Liver (tissue), 8 donors: ENCODE measurements at regions not wholly inside any gene's neighbourhood (a gene's known extent, or its start where the extent isn't known, plus 50 kb on each side); places are given as distances from the start of the nearest gene placed in this dataset.

Source experiments
- DNase-seq: peaks from one replicate; pipeline ENCODE4 v3.0.0-alpha.2; 2017; ENCODE audit warnings: low spot score
- H3K27ac ChIP-seq, 2 donors: one replicate each; pipeline ENCODE4 v1.7.0; 2013; ENCODE audit warnings: inconsistent platforms in 2 of 2, low read length in 2 of 2, control low read depth in 1 of 2, low read depth in 1 of 2, mild to moderate bottlenecking in 1 of 2
- H3K27me3 ChIP-seq, 4 donors: one replicate each; pipeline versions ENCODE4 v1.6.1 to v1.7.0; 2013; ENCODE audit warnings: low read length in 3 of 4, inconsistent platforms in 1 of 4, mild to moderate bottlenecking in 1 of 4, moderate library complexity in 1 of 4; ENCODE audit not compliant: control insufficient read depth in 4 of 4, insufficient read depth in 4 of 4
- H3K36me3 ChIP-seq, 4 donors: one replicate each; pipeline versions ENCODE4 v1.6.1 to v1.7.0; 2013; ENCODE audit warnings: low read length in 3 of 4, mild to moderate bottlenecking in 3 of 4, low read depth in 1 of 4, moderate library complexity in 1 of 4; ENCODE audit not compliant: control insufficient read depth in 4 of 4, insufficient read depth in 3 of 4
- H3K4me1 ChIP-seq, 4 donors: one replicate each; pipeline versions ENCODE4 v1.6.1 to v1.7.0; 2013; ENCODE audit warnings: low read length in 3 of 4, mild to moderate bottlenecking in 3 of 4, moderate library complexity in 1 of 4; ENCODE audit not compliant: control insufficient read depth in 4 of 4, insufficient read depth in 4 of 4
- H3K4me3 ChIP-seq, 3 donors: one replicate each; pipeline versions ENCODE4 v1.6.1 to v1.7.0; 2013; ENCODE audit warnings: low read length in 3 of 3, control low read depth in 1 of 3, low read depth in 1 of 3, mild to moderate bottlenecking in 1 of 3
- H3K9ac ChIP-seq, 2 donors: one replicate each; pipeline ENCODE4 v1.7.0; 2013; ENCODE audit warnings: low read length in 2 of 2, mild to moderate bottlenecking in 2 of 2, moderate library complexity in 2 of 2, control low read depth in 1 of 2, low read depth in 1 of 2
- H3K9me3 ChIP-seq, 4 donors: one replicate each; pipeline versions ENCODE4 v1.6.1 to v1.7.0; 2013; ENCODE audit warnings: low read length in 3 of 4; ENCODE audit not compliant: control insufficient read depth in 4 of 4
- ATF3 ChIP-seq: IDR thresholded peaks from 2 replicates; pipeline ENCODE4 v1.6.1; 2016; ENCODE audit warnings: antibody characterized with exemption
- CTCF ChIP-seq: fragments of 150-350 bp; IDR thresholded peaks from 2 replicates; pipeline ENCODE4 v1.5.1; 2017; ENCODE audit warnings: improper control_type of control experiment, low read depth, low read length; ENCODE audit not compliant: missing input control
- EGR1 ChIP-seq, 2 donors: IDR thresholded peaks; 2 replicates each; pipeline ENCODE4 v1.6.1; 2016 to 2018; ENCODE audit warnings: antibody characterized with exemption in 2 of 2, low read depth in 2 of 2
- FOXA1 ChIP-seq: IDR thresholded peaks from 2 replicates; pipeline ENCODE4 v1.6.1; 2016; ENCODE audit warnings: antibody characterized with exemption
- FOXA2 ChIP-seq: IDR thresholded peaks from 2 replicates; pipeline ENCODE4 v1.6.1; 2016; ENCODE audit warnings: antibody characterized with exemption
- HNF4A ChIP-seq, 2 donors: conservative IDR thresholded peaks; 2 replicates each; pipeline ENCODE4 v1.6.1; 2016; ENCODE audit warnings: antibody characterized with exemption in 2 of 2, mild to moderate bottlenecking in 2 of 2
- HNF4G ChIP-seq: IDR thresholded peaks from 2 replicates; pipeline ENCODE4 v1.6.1; 2016; ENCODE audit warnings: antibody characterized with exemption
- JUND ChIP-seq, 2 donors: IDR thresholded peaks; 2 replicates each; pipeline ENCODE4 v1.6.1; 2016; ENCODE audit warnings: antibody characterized with exemption in 2 of 2
- MAX ChIP-seq: IDR thresholded peaks from 2 replicates; pipeline ENCODE4 v1.6.1; 2016; ENCODE audit warnings: antibody characterized with exemption
- NR2F2 ChIP-seq: IDR thresholded peaks from 2 replicates; pipeline ENCODE4 v1.6.1; 2016; ENCODE audit warnings: antibody characterized with exemption
- RAD21 ChIP-seq, 2 donors: IDR thresholded peaks; 2 replicates each; pipeline ENCODE4 v1.6.1; 2016; ENCODE audit warnings: antibody characterized with exemption in 2 of 2, mild to moderate bottlenecking in 2 of 2
- REST ChIP-seq: IDR thresholded peaks from 2 replicates; pipeline ENCODE4 v1.6.1; 2016; ENCODE audit warnings: antibody characterized with exemption, mild to moderate bottlenecking
- RXRA ChIP-seq, 2 donors: IDR thresholded peaks; 2 replicates each; pipeline ENCODE4 v1.6.1; 2017 to 2018; ENCODE audit warnings: antibody characterized with exemption in 2 of 2, mild to moderate bottlenecking in 1 of 2
- SP1 ChIP-seq: IDR thresholded peaks from 2 replicates; pipeline ENCODE4 v1.6.1; 2018; ENCODE audit warnings: antibody characterized with exemption, mild to moderate bottlenecking
- TAF1 ChIP-seq: conservative IDR thresholded peaks from 2 replicates; pipeline ENCODE4 v1.6.1; 2016; ENCODE audit warnings: antibody characterized with exemption, mild to moderate bottlenecking
- YY1 ChIP-seq: IDR thresholded peaks from 2 replicates; pipeline ENCODE4 v1.6.1; 2016; ENCODE audit warnings: antibody characterized with exemption, mild to moderate bottlenecking
- WGBS: extraction: QIAGEN DNeasy Blood & Tissue Kit; methylation state at CpG from one replicate; pipeline ENCODE4 v1.1.7; 2013; 5-methylcytosine and 5-hydroxymethylcytosine counted together
- TF ChIP-seq, protein P1 (sequence below): IDR thresholded peaks from 2 replicates; pipeline ENCODE4 v1.6.1; 2016; ENCODE audit warnings: antibody characterized with exemption
- donor health status: healthy.
- donor health status: healthy.
- donor health status: healthy.
- donor health status: healthy.
- donor health status: healthy.

DNA sequence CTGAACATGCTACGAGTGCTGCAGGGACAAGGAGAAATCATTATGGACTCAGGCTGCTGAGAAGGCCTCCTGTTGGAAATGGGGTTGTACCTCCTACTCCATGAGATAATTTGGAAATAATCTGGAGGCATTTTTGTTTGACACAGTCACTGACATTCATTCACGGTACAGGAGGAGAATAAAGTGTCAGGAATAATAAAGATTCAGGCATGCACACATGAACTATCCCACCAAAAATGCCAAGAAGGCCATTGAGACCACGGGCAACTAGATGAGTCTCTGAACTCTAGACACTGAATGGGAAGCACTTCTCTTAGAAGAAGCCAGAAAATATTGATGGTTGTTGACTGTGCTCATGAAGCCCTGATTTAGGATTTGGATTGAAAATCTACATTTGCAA is 220.9 kb upstream of the HABP2 start:
- TF ChIP-seq REST (no peak), FOXA1 (no peak), HNF4G (no peak), TAF1 (no peak)
- Histone ChIP-seq H3K9me3 (no peaks in the 10 kb centered on the region), H3K27ac (no peak overlapping the region), H3K36me3 (no peaks in the 10 kb centered on the region), H3K27me3 (no peaks in the 10 kb centered on the region), H3K4me1 (no peaks in the 10 kb centered on the region), H3K4me3 (no peak overlapping the region), H3K9ac (no peak overlapping the region)
- 92% methylated on average over 3 of the region's 3 CpGs for WGBS
- DNase-seq = no peak

- whole genome bisulfite sequencing = 87% methylated on average over 2 of the region's 2 CpGs
- H3K9ac ChIP-seq = no peak overlapping the region
- H3K27me3 ChIP-seq = no peaks in the 10 kb centered on the region
- H3K36me3 ChIP-seq = no peaks in the 10 kb centered on the region
- no peak for DNase-seq
- H3K9me3 ChIP-seq = no peaks in the 10 kb centered on the region
- H3K27ac ChIP-seq = no peak overlapping the region
- H3K4me1 ChIP-seq = no peaks in the 10 kb centered on the region
- TF ChIP-seq FOXA1 (no peak), RXRA (IDR thresholded peaks at IDR 0.05) (no peak), EGR1 (IDR thresholded peaks at IDR 0.05; ENCODE audit: low read depth in 2 of 2) (no peak), CTCF (no peak), HNF4A (conservative IDR thresholded peaks at IDR 0.05) (no peak), SP1 (no peak)
- no peak overlapping the region for H3K4me3 ChIP-seq
Observed at GRCh38 chr10:113333313-113333712, 219.5 kb upstream of the HABP2 start.

- H3K4me3 ChIP-seq = no peak overlapping the region
- DNase-seq = no peak
- TF ChIP-seq RAD21 (IDR thresholded peaks at IDR 0.05) = no peak
- no peak for TF ChIP-seq FOXA2
- no peak for TF ChIP-seq HNF4G
- no peak for TF ChIP-seq RXRA (IDR thresholded peaks at IDR 0.05)
- no peak for TF ChIP-seq SP1
- no peak for TF ChIP-seq YY1
- TF ChIP-seq REST = no peak
- TF ChIP-seq EGR1 (IDR thresholded peaks at IDR 0.05; ENCODE audit: low read depth in 2 of 2) = no peak
- TF ChIP-seq NR2F2 = no peak
- TF ChIP-seq, protein P1, sequence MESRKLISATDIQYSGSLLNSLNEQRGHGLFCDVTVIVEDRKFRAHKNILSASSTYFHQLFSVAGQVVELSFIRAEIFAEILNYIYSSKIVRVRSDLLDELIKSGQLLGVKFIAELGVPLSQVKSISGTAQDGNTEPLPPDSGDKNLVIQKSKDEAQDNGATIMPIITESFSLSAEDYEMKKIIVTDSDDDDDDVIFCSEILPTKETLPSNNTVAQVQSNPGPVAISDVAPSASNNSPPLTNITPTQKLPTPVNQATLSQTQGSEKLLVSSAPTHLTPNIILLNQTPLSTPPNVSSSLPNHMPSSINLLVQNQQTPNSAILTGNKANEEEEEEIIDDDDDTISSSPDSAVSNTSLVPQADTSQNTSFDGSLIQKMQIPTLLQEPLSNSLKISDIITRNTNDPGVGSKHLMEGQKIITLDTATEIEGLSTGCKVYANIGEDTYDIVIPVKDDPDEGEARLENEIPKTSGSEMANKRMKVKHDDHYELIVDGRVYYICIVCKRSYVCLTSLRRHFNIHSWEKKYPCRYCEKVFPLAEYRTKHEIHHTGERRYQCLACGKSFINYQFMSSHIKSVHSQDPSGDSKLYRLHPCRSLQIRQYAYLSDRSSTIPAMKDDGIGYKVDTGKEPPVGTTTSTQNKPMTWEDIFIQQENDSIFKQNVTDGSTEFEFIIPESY = no peak
- no peak for TF ChIP-seq ATF3
- TF ChIP-seq MAX = no peak
- no peak for TF ChIP-seq JUND (IDR thresholded peaks at IDR 0.05)
- TF ChIP-seq FOXA1 = no peak
- no peak for TF ChIP-seq TAF1
Observed at GRCh38 chr10:113335592-113335991, 217.3 kb upstream of the HABP2 start.

More at GRCh38 chr10:113335592-113335991, 217.3 kb upstream of the HABP2 start:
- Histone ChIP-seq H3K9ac (no peak overlapping the region), H3K27me3 (no peaks in the 10 kb centered on the region), H3K27ac (no peak overlapping the region), H3K9me3 (no peaks in the 10 kb centered on the region), H3K4me1 (no peaks in the 10 kb centered on the region), H3K36me3 (no peaks in the 10 kb centered on the region)
- WGBS = 85% methylated on average over 2 of the region's 2 CpGs
